Left ventricle myocardium superior (tissue), 1 donor: ENCODE measurements at regions not wholly inside any gene's neighbourhood (a gene's known extent, or its start where the extent isn't known, plus 50 kb on each side); places are given as distances from the start of the nearest gene placed in this dataset.
"Not testable (repeated sequence)": the region's sequence is repeated elsewhere in the genome, so short reads cannot be mapped to it uniquely, and the experiment has no call there.

Source experiments
- ATAC-seq: fragments of 200-7000 bp; cut with Tn5 transposase; one replicate; pipeline ENCODE4 v1.9.1; 2020; ENCODE audit warnings: mild to moderate bottlenecking, moderate library complexity
- DNase-seq: peaks from one replicate; pipeline ENCODE4 v3.0.0-alpha.2; 2020
- intact Hi-C: fragments of 100-400 bp; cut with micrococcal nuclease; formaldehyde crosslinking; loops from one replicate; pipeline ENCODE4 v1.11.0; 2022
- donor health status: DM: no; HTN: yes; CAD: no; lungs with severe emphysema.

DNA sequence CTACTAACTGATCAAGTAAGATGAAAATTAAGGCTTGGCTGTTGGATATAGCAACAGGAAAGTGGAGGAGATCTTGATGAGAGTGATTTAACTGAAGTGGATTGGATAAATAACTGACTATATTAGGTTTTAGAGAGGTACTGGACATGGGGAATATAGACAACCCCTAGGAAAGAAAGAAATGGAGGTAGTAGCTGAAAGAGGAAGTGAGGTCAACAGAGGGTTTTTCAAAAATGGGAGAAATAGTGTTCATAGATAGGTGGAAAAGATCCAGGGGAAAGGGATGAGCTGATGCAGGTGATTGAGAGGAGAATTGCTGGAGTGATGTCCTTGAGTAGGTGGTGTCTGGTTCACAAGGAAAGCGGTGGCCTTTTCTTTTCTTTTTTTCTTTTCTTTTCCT is 69.9 kb upstream of the PSME4 start:
- DNase-seq (no peak), ATAC-seq (no peak)
- intact Hi-C loops, result no loop called here

DNA sequence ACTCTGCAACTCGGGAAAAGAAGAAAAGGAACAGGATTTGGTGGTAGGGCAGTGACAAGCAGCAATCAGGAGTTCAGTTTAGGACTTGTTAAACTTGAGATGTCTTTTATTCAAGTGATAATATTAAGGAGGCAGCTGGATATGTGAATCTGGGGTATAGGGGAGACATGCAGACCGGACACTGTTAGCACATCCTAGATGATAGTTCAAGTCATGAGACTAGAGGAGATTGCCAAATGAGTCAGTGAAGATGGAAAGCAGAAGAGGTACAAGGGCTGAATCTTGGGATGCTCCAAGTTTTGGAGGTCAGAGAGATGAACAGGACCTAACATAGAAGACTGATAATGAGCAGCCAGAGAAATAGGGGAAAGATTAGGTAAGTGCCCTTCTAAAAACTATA is 69.5 kb upstream of the PSME4 start:
- ATAC-seq (no peak), DNase-seq (no peak)
- intact Hi-C loops, result no loop called here

DNA sequence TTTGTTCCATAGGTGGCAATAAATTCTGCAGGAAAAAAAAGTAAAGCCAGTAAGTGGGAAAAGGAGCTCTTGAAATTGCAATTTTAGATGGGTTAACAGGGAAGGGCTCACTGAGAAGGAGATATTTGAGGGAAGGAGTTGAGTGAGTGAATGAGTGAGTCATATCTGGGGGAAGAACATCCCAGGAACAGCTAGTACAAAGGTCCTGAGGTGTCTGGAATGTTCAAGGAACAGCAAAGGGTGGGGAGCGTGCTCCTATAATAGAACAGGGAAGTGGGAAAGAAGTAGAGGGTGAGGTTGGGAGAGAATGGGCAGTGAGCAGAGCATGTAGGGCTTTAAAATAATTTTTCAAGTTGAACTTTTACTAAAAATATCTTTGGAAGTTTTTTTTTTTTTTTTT is 68.0 kb upstream of the PSME4 start:
- ATAC-seq (no peak), DNase-seq (no peak)
- intact Hi-C loops, result no loop called here

DNA sequence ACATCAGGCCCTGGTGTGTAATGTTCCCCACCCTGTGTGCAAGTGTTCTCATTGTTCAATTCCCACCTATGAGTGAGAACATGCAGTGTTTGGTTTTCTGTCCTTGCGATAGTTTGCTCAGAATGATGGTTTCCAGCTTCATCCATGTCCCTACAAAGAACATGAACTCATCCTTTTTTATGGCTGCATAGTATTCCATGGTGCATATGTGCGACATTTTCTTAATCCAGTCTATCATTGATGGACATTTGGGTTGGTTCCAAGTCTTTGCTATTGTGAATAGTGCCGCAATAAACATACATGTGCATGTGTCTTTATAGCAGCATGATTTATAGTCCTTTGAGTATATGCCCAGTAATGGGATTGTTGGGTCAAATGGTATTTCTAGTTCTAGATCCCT is 60.5 kb upstream of the PSME4 start:
- intact Hi-C loops, ATAC-seq, DNase-seq: not testable (repeated sequence)

DNA sequence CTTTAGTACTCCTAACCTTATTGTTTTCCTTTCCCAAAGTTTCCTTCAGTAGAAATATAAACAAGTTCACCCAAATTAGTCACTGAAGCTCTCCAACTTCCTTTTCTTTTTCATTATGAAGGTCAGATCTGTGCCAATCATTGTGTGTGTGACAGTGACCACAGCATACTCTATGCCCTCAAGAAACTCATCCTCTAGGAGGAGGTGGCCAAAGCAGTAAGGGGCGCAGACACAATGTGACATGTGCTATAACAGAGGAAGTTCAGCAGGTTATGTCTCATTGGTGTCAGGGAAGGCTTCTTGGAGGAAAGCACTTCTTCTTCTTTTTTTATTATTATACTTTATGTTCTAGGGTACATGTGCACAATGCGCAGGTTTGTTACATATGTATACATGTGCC is 60.0 kb upstream of the PSME4 start:
- ATAC-seq, result no peak
- intact Hi-C loops, result no loop called here
- DNase-seq, result no peak

DNA sequence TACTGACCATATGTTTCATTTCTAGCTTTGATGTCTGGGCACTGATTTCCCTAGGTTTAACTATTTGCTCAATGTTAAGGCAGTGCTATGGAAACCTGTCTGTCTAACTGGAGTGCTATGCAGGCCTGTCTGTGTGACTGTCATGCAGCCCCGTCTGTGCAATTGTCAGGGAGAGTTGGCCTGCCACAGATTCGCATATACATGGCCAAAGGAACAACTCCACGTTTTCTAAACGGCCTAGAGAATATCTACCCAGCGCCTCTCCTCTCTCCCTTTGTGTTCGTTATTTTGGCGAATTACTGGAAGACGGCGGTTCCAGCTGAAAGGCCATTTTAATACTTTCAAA is 59.6 kb upstream of the PSME4 start:
- peak; percentile 26 for ATAC-seq
- intact Hi-C loops, result no loop called here

DNA sequence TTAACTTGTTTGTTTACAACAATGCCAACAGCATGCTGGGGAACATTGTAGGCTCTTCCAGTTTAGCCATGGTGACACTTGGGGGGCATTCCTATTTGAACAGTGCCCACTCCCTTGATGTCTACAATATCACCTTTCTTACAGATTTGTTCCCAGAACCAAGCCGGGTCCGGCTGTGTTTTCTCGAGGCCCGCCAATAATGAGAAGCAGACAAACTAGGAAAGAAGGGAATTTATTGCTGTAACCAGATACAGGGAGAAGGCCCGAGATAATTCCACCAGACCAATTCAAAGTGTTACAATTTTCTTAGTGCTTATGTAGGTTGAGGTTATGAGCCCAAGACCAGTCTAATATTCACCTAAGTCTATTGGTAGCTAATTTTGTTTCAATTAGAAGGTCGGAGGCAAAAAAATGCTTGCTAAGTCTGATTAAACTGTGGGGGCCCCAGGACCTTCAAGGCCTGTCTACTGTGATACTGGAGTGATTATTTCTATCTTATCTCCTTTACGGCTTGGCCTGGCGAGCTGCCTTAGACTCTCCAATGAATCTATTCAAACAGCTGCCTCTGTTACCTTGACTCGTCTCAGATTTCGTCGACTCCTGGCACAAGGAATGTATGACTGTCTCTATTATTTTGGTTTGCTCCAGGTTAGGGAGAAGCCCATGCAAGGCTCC is 59.1 kb upstream of the PSME4 start:
- ATAC-seq, result peak; percentile 25
- peak; percentile 29 for DNase-seq
- intact Hi-C loops, result no loop called here

More for the DNA sequence above, 59.6 kb upstream of the PSME4 start:
- DNase-seq, result no peak

DNA sequence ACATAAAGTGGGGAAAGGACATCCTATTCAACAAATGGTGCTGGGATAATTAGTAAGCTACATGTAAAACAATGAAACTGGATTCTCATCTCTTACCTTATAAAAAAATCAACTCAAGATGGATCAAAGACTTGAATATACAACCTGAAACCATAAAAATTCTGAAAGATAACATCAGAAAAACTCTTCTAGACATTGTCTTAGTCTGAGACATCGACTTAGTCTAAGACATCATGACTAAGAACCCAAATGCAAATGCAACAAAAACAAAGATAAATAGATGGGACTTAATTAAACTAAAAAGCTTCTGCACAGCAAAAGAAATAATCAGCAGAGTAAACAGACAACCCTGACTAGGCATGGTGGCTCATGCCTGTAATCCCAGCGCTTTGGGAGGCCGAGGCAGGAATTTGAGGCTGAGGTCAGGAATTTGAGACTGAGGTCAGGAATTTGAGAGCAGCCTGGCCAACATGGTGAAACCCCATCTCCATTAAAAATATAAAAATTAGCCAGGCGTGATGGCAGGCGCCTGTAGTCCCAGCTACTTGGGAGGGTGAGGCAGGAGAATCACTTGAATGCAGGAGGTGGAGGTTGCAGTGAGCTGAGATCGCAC is 54.8 kb upstream of the PSME4 start:
- ATAC-seq, intact Hi-C loops, DNase-seq: not testable (repeated sequence)

DNA sequence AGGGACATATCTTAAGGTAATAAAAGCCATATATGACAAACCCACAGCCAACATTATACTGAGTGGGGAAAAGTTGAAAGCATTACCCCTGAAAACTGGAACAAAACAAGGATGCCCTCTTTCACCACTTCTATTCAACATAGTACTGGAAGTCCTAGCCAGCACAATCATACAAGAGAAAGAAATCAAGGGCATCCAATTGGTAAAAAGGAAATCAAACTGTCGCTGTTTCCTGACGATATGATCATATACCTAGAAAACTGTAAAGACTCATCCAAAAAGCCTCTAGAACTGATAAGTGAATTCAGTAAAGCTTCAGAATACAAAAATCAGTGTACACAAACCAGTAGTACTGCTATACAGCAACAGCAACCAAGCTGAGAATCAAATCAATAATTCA is 53.8 kb upstream of the PSME4 start:
- ATAC-seq, result no peak
- DNase-seq, result no peak
- intact Hi-C loops, result no loop called here

DNA sequence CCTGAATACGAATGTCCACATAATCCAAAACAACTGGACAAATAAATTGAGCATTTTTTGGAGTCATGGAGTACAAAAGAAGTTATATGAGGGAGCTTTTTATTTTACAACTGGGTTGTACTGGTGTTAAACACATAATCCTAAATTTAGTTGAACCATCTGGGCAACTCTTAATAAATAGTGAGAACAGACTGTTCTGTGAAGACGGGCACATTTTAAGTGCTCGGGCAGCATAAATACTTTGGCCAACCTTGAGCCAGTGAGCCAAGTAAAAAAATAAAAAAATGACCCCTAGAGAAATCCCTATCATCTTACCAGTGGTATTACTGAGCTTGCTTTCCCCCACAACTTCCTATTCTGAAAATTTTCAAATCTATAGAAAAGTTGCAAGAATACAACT is 50.9 kb upstream of the PSME4 start:
- intact Hi-C loops, result no loop called here
- ATAC-seq (peak; percentile 82), DNase-seq (no peak)

DNA sequence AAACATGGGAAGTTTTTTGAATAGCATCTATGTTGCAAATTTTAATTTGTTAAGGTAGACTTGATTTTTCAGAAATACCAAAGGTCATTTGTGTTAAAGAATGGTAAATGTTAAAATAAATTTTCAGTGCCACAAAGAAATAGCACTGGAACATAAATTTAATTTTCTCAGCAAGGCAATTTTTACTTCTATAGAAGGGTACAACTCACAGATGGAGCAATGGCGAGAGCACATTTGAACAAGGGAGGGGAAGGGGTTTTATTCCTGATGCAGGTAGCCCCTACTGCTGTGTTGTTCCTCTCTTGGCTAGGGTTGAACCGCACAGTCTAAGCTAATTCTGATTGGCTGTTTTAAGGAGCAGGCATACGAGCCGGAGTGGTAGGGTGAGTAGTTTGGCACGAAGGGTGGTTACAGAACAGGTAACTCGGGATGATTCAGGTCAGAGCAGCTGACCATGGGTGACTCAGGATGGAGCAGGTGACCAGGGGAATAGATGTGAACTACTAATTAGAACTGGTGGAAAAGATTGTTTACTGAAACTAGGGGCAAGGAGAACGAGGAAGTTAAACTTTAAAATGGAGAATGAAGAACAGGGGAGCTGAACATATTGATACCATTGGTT is 50.1 kb upstream of the PSME4 start:
- intact Hi-C loops, result no loop called here
- DNase-seq (no peak), ATAC-seq (no peak)
